A549 (cell line): ENCODE measurements at regions not wholly inside any gene's neighbourhood (a gene's known extent, or its start where the extent isn't known, plus 50 kb on each side); places are given as distances from the start of the nearest gene placed in this dataset.

Experiments used
- BHLHE40 ChIP-seq: IDR thresholded peaks from 2 replicates; pipeline ENCODE4 v1.6.1; 2012; ENCODE audit warnings: low read depth, low read length, inconsistent platforms
- CHD4 ChIP-seq: fragments of 200-600 bp; sonication (generic); IDR thresholded peaks from 2 replicates; pipeline ENCODE4 v1.6.1; 2016; ENCODE audit warnings: antibody characterized with exemption, mild to moderate bottlenecking, borderline replicate concordance
- EP300 ChIP-seq, 2 experiments: fragments of >200 bp; sonication (Bioruptor Twin); formaldehyde crosslinking; IDR thresholded peaks; 2 replicates in 1 of 2; 3 replicates in 1 of 2; pipeline ENCODE4 v1.6.1; 2016 to 2017
- NFE2L2 ChIP-seq: fragments of 150-350 bp; conservative IDR thresholded peaks from 2 replicates; pipeline ENCODE4 v1.6.1; 2014; ENCODE audit warnings: low read length
- NR3C1 ChIP-seq: fragments of >200 bp; sonication (Bioruptor Twin); formaldehyde crosslinking; IDR thresholded peaks from 3 replicates; pipeline ENCODE4 v1.6.1; 2017
- RFX5 ChIP-seq: fragments of 450-650 bp; IDR thresholded peaks from 2 replicates; pipeline ENCODE4 v1.7.1; 2014; ENCODE audit warnings: antibody characterized with exemption, mild to moderate bottlenecking, moderate library complexity
- RNF2 ChIP-seq: fragments of 200-600 bp; sonication (generic); IDR thresholded peaks from 2 replicates; pipeline ENCODE4 v1.6.1; 2016; ENCODE audit warnings: low read depth, mild to moderate bottlenecking, antibody characterized with exemption, moderate library complexity, borderline replicate concordance
- SMC3 ChIP-seq: fragments of >200 bp; sonication (Bioruptor Twin); formaldehyde crosslinking; IDR thresholded peaks from 3 replicates; pipeline ENCODE4 v1.6.1; 2018; ENCODE audit warnings: inconsistent platforms
- TF ChIP-seq, protein P1 (sequence below): fragments of 150-350 bp; IDR thresholded peaks from 2 replicates; pipeline ENCODE4 v1.6.1; 2014; ENCODE audit warnings: low read depth, mild to moderate bottlenecking, low read length
- TF ChIP-seq, protein P2 (sequence below): fragments of 450-650 bp; IDR thresholded peaks from 2 replicates; pipeline ENCODE4 v1.6.1; 2014; ENCODE audit warnings: antibody characterized with exemption
- TF ChIP-seq, protein P3 (sequence below): fragments of >200 bp; sonication (Bioruptor Twin); formaldehyde crosslinking; IDR thresholded peaks from 3 replicates; pipeline ENCODE4 v1.5.1; 2016
- TF ChIP-seq, protein P4 (sequence below): fragments of 200-600 bp; sonication (generic); IDR thresholded peaks from 2 replicates; pipeline ENCODE4 v1.6.1; 2016; ENCODE audit warnings: antibody characterized with exemption, mild to moderate bottlenecking, moderate library complexity

DNA sequence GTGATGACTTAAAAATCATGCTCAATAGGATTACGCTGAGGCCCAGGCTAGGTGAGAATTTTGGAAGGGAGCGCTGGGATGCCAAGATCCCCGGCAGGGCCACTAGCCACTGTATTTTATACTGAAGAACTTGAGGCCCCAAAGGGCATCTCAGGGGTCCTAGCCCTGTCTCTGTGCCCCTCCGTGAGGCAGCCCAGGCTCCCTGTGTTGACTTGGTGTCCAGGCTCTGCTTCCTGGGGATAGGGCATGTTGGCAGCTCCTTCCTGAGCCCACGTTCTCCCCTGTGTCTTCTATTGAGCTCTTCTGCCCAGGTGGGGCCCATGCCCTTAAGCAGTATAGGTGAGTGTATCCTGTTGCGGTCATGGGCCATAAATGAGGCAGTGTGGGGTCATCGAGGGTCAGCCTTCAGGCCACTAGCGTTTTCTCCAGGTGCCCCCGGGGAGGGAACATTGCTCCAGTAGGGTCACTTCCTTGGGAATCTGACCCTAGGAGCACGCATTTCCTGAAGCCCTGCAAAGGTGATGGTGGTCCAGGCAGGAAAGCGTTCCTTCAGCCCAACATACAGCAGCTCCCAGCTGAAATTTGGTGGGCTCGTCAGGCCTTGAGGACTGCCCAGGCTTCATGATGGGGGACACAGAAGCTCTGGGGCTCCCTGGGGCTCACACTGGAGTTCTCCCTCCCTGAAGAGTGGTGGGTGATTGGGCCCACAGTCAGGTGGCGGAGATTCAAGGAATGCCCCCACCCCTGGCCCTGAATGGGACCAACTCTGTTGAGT is 189.4 kb downstream of the UBE3A start:
- TF ChIP-seq, protein P1, sequence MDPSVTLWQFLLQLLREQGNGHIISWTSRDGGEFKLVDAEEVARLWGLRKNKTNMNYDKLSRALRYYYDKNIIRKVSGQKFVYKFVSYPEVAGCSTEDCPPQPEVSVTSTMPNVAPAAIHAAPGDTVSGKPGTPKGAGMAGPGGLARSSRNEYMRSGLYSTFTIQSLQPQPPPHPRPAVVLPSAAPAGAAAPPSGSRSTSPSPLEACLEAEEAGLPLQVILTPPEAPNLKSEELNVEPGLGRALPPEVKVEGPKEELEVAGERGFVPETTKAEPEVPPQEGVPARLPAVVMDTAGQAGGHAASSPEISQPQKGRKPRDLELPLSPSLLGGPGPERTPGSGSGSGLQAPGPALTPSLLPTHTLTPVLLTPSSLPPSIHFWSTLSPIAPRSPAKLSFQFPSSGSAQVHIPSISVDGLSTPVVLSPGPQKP: no peak
- TF ChIP-seq, protein P2, sequence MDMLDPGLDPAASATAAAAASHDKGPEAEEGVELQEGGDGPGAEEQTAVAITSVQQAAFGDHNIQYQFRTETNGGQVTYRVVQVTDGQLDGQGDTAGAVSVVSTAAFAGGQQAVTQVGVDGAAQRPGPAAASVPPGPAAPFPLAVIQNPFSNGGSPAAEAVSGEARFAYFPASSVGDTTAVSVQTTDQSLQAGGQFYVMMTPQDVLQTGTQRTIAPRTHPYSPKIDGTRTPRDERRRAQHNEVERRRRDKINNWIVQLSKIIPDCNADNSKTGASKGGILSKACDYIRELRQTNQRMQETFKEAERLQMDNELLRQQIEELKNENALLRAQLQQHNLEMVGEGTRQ: no peak
- no peak for TF ChIP-seq RFX5
- no peak for TF ChIP-seq EP300 (IDR thresholded peaks at IDR 0.05)
- TF ChIP-seq CHD4: no peak
- TF ChIP-seq, protein P3, sequence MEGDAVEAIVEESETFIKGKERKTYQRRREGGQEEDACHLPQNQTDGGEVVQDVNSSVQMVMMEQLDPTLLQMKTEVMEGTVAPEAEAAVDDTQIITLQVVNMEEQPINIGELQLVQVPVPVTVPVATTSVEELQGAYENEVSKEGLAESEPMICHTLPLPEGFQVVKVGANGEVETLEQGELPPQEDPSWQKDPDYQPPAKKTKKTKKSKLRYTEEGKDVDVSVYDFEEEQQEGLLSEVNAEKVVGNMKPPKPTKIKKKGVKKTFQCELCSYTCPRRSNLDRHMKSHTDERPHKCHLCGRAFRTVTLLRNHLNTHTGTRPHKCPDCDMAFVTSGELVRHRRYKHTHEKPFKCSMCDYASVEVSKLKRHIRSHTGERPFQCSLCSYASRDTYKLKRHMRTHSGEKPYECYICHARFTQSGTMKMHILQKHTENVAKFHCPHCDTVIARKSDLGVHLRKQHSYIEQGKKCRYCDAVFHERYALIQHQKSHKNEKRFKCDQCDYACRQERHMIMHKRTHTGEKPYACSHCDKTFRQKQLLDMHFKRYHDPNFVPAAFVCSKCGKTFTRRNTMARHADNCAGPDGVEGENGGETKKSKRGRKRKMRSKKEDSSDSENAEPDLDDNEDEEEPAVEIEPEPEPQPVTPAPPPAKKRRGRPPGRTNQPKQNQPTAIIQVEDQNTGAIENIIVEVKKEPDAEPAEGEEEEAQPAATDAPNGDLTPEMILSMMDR: no peak
- TF ChIP-seq SMC3: no peak
- TF ChIP-seq, protein P4, sequence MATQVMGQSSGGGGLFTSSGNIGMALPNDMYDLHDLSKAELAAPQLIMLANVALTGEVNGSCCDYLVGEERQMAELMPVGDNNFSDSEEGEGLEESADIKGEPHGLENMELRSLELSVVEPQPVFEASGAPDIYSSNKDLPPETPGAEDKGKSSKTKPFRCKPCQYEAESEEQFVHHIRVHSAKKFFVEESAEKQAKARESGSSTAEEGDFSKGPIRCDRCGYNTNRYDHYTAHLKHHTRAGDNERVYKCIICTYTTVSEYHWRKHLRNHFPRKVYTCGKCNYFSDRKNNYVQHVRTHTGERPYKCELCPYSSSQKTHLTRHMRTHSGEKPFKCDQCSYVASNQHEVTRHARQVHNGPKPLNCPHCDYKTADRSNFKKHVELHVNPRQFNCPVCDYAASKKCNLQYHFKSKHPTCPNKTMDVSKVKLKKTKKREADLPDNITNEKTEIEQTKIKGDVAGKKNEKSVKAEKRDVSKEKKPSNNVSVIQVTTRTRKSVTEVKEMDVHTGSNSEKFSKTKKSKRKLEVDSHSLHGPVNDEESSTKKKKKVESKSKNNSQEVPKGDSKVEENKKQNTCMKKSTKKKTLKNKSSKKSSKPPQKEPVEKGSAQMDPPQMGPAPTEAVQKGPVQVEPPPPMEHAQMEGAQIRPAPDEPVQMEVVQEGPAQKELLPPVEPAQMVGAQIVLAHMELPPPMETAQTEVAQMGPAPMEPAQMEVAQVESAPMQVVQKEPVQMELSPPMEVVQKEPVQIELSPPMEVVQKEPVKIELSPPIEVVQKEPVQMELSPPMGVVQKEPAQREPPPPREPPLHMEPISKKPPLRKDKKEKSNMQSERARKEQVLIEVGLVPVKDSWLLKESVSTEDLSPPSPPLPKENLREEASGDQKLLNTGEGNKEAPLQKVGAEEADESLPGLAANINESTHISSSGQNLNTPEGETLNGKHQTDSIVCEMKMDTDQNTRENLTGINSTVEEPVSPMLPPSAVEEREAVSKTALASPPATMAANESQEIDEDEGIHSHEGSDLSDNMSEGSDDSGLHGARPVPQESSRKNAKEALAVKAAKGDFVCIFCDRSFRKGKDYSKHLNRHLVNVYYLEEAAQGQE: no peak
- no peak for TF ChIP-seq NR3C1
- no peak for TF ChIP-seq RNF2
- no peak for TF ChIP-seq BHLHE40
- no peak for TF ChIP-seq NFE2L2
